Liver (tissue), 8 donors: ENCODE measurements at regions not wholly inside any gene's neighbourhood (a gene's known extent, or its start where the extent isn't known, plus 50 kb on each side); places are given as distances from the start of the nearest gene placed in this dataset.
A peak's percentile ranks its signal among the peaks of the same experiment; 100 is the strongest.

ENCODE experiments used
- DNase-seq: peaks from one replicate; pipeline ENCODE4 v3.0.0-alpha.2; 2017; ENCODE audit warnings: low spot score
- H3K27ac ChIP-seq, 2 donors: one replicate each; pipeline ENCODE4 v1.7.0; 2013; ENCODE audit warnings: inconsistent platforms in 2 of 2, low read length in 2 of 2, control low read depth in 1 of 2, low read depth in 1 of 2, mild to moderate bottlenecking in 1 of 2
- H3K27me3 ChIP-seq, 4 donors: one replicate each; pipeline versions ENCODE4 v1.6.1 to v1.7.0; 2013; ENCODE audit warnings: low read length in 3 of 4, inconsistent platforms in 1 of 4, mild to moderate bottlenecking in 1 of 4, moderate library complexity in 1 of 4; ENCODE audit not compliant: control insufficient read depth in 4 of 4, insufficient read depth in 4 of 4
- H3K36me3 ChIP-seq, 4 donors: one replicate each; pipeline versions ENCODE4 v1.6.1 to v1.7.0; 2013; ENCODE audit warnings: low read length in 3 of 4, mild to moderate bottlenecking in 3 of 4, low read depth in 1 of 4, moderate library complexity in 1 of 4; ENCODE audit not compliant: control insufficient read depth in 4 of 4, insufficient read depth in 3 of 4
- H3K4me1 ChIP-seq, 4 donors: one replicate each; pipeline versions ENCODE4 v1.6.1 to v1.7.0; 2013; ENCODE audit warnings: low read length in 3 of 4, mild to moderate bottlenecking in 3 of 4, moderate library complexity in 1 of 4; ENCODE audit not compliant: control insufficient read depth in 4 of 4, insufficient read depth in 4 of 4
- H3K4me3 ChIP-seq, 3 donors: one replicate each; pipeline versions ENCODE4 v1.6.1 to v1.7.0; 2013; ENCODE audit warnings: low read length in 3 of 3, control low read depth in 1 of 3, low read depth in 1 of 3, mild to moderate bottlenecking in 1 of 3
- H3K9ac ChIP-seq, 2 donors: one replicate each; pipeline ENCODE4 v1.7.0; 2013; ENCODE audit warnings: low read length in 2 of 2, mild to moderate bottlenecking in 2 of 2, moderate library complexity in 2 of 2, control low read depth in 1 of 2, low read depth in 1 of 2
- H3K9me3 ChIP-seq, 4 donors: one replicate each; pipeline versions ENCODE4 v1.6.1 to v1.7.0; 2013; ENCODE audit warnings: low read length in 3 of 4; ENCODE audit not compliant: control insufficient read depth in 4 of 4
- CTCF ChIP-seq: fragments of 150-350 bp; IDR thresholded peaks from 2 replicates; pipeline ENCODE4 v1.5.1; 2017; ENCODE audit warnings: improper control_type of control experiment, low read depth, low read length; ENCODE audit not compliant: missing input control
- EGR1 ChIP-seq, 2 donors: IDR thresholded peaks; 2 replicates each; pipeline ENCODE4 v1.6.1; 2016 to 2018; ENCODE audit warnings: antibody characterized with exemption in 2 of 2, low read depth in 2 of 2
- FOXA1 ChIP-seq: IDR thresholded peaks from 2 replicates; pipeline ENCODE4 v1.6.1; 2016; ENCODE audit warnings: antibody characterized with exemption
- FOXA2 ChIP-seq: IDR thresholded peaks from 2 replicates; pipeline ENCODE4 v1.6.1; 2016; ENCODE audit warnings: antibody characterized with exemption
- GABPA ChIP-seq, 2 donors: IDR thresholded peaks in 1 of 2; conservative IDR thresholded peaks in 1 of 2; 2 replicates each; pipeline ENCODE4 v1.6.1; 2016; ENCODE audit warnings: antibody characterized with exemption in 2 of 2, mild to moderate bottlenecking in 1 of 2, moderate library complexity in 1 of 2
- HNF4A ChIP-seq, 2 donors: conservative IDR thresholded peaks; 2 replicates each; pipeline ENCODE4 v1.6.1; 2016; ENCODE audit warnings: antibody characterized with exemption in 2 of 2, mild to moderate bottlenecking in 2 of 2
- JUND ChIP-seq, 2 donors: IDR thresholded peaks; 2 replicates each; pipeline ENCODE4 v1.6.1; 2016; ENCODE audit warnings: antibody characterized with exemption in 2 of 2
- NR2F2 ChIP-seq: IDR thresholded peaks from 2 replicates; pipeline ENCODE4 v1.6.1; 2016; ENCODE audit warnings: antibody characterized with exemption
- RAD21 ChIP-seq, 2 donors: IDR thresholded peaks; 2 replicates each; pipeline ENCODE4 v1.6.1; 2016; ENCODE audit warnings: antibody characterized with exemption in 2 of 2, mild to moderate bottlenecking in 2 of 2
- SP1 ChIP-seq: IDR thresholded peaks from 2 replicates; pipeline ENCODE4 v1.6.1; 2018; ENCODE audit warnings: antibody characterized with exemption, mild to moderate bottlenecking
- WGBS: extraction: QIAGEN DNeasy Blood & Tissue Kit; methylation state at CpG from one replicate; pipeline ENCODE4 v1.1.7; 2013; 5-methylcytosine and 5-hydroxymethylcytosine counted together
- TF ChIP-seq, protein P1 (sequence below): IDR thresholded peaks from 2 replicates; pipeline ENCODE4 v1.6.1; 2016; ENCODE audit warnings: antibody characterized with exemption
- donor health status: healthy.
- donor health status: healthy.
- donor health status: healthy.
- donor health status: healthy.
- donor health status: healthy.

GRCh38 chr16:65756163-65756562, 610.3 kb upstream of the CDH5 start:
- Histone ChIP-seq H3K9ac (no peak overlapping the region), H3K9me3 (no peaks in the 10 kb centered on the region), H3K27ac (no peak overlapping the region), H3K27me3 (no peaks in the 10 kb centered on the region), H3K4me1 (no peaks in the 10 kb centered on the region), H3K36me3 (no peaks in the 10 kb centered on the region), H3K4me3 (no peak overlapping the region)
- DNase-seq = no peak
- TF ChIP-seq CTCF (no peak), EGR1 (IDR thresholded peaks at IDR 0.05; ENCODE audit: low read depth in 2 of 2) (no peak), JUND (IDR thresholded peaks at IDR 0.05) (no peak), SP1 (no peak), FOXA2 (no peak), FOXA1 (no peak), HNF4A (conservative IDR thresholded peaks at IDR 0.05) (no peak)
- TF ChIP-seq, protein P1, sequence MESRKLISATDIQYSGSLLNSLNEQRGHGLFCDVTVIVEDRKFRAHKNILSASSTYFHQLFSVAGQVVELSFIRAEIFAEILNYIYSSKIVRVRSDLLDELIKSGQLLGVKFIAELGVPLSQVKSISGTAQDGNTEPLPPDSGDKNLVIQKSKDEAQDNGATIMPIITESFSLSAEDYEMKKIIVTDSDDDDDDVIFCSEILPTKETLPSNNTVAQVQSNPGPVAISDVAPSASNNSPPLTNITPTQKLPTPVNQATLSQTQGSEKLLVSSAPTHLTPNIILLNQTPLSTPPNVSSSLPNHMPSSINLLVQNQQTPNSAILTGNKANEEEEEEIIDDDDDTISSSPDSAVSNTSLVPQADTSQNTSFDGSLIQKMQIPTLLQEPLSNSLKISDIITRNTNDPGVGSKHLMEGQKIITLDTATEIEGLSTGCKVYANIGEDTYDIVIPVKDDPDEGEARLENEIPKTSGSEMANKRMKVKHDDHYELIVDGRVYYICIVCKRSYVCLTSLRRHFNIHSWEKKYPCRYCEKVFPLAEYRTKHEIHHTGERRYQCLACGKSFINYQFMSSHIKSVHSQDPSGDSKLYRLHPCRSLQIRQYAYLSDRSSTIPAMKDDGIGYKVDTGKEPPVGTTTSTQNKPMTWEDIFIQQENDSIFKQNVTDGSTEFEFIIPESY = no peak
- WGBS = 75% methylated on average over 4 of the region's 4 CpGs

DNA sequence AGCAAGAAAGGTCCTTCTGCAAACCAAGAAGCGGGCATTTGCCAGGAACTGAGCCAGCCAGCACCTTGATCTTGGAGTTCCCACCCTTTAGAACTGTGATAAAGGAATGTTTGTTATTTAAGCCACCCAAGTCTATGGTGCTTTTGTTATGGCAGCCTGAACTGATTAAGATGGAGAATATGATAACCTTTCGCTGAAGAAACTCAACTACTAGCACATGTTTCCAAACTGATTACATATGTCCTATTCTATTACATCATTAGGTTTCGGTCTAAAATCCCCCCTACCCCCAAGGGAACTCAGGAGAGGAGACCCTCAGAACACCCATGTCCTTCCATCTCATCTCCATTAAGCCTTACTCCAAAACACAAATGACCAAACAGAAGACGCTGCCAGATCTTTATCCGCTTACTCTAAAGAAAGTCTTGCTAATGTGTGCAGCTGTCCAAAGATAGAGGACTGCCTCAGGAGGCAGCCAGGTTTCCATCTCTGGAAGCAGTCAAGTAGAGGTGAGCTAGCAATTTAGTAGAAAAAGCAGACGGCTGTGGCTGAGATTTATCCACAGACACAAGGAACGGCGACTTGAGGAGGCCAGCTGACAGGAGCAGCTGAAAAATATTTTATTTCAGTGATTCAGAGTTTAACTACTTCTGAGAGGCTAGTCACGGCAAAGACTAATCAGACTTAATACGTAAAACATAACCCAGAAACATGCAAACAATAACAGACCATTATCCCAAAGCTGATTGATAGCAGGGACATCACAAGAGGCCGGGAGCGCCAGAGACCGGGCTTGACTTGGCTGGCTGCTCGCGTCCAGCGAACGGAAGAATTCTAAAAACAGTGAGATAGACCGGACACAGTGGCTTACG, 611.4 kb upstream of the CDH5 start:
- H3K27ac ChIP-seq = no peak overlapping the region
- no peak for DNase-seq
- WGBS = 87% methylated on average over 19 of the region's 19 CpGs
- no peak overlapping the region for H3K9ac ChIP-seq
- H3K4me1 ChIP-seq = no peaks in the 10 kb centered on the region
- TF ChIP-seq GABPA (IDR thresholded peaks at IDR 0.05 in 1 of 2, conservative IDR thresholded peaks at IDR 0.05 in 1 of 2) (no peak), NR2F2 (peak; percentile 16)
- no peaks in the 10 kb centered on the region for H3K27me3 ChIP-seq
- no peak overlapping the region for H3K4me3 ChIP-seq
- no peaks in the 10 kb centered on the region for H3K36me3 ChIP-seq
- no peaks in the 10 kb centered on the region for H3K9me3 ChIP-seq

GRCh38 chr16:65752522-65752844, 614.0 kb upstream of the CDH5 start:
- Histone ChIP-seq H3K9me3 (no peaks in the 10 kb centered on the region), H3K36me3 (no peaks in the 10 kb centered on the region), H3K4me1 (no peaks in the 10 kb centered on the region), H3K9ac (no peak overlapping the region), H3K27ac (no peak overlapping the region), H3K4me3 (no peak overlapping the region), H3K27me3 (no peaks in the 10 kb centered on the region)
- WGBS = 50% methylated on average over 1 of the region's 1 CpG
- TF ChIP-seq JUND (IDR thresholded peaks at IDR 0.05) (no peak), EGR1 (IDR thresholded peaks at IDR 0.05; ENCODE audit: low read depth in 2 of 2) (no peak), RAD21 (IDR thresholded peaks at IDR 0.05) (no peak)
- DNase-seq = no peak
